Caco-2 (cell line): ENCODE measurements at regions not wholly inside any gene's neighbourhood (a gene's known extent, or its start where the extent isn't known, plus 50 kb on each side); places are given as distances from the start of the nearest gene placed in this dataset.

Experiments used
- BruUV-seq: library from RNA; stranded (reverse); fragments of 400-500 nt; replicated peaks from 2 replicates; lab custom pipeline; 2021; lab: Mats Ljungman, UMichigan
- CTCF ChIA-PET: fragments of 300-600 bp; sonication (Branson Sonifier 250); formaldehyde crosslinking; loops from one replicate; lab custom pipeline; 2022; ENCODE audit warnings: antibody characterized with exemption; lab: Charles Lee
- POLR2A ChIA-PET: fragments of 300-600 bp; sonication (Branson Sonifier 250); formaldehyde crosslinking; loops from one replicate; lab custom pipeline; 2022; ENCODE audit warnings: antibody characterized with exemption; lab: Charles Lee
- DNase-seq, 2 experiments: peaks; one replicate each; pipeline versions ENCODE4 v3.0.0 to v3.0.0-alpha.2; 2020 to 2022
- H3K27me3 ChIP-seq: replicated peaks from 2 replicates; pipeline ENCODE4 v1.6.0; 2011; ENCODE audit warnings: low read length; ENCODE audit not compliant: control insufficient read depth, insufficient read depth
- H3K36me3 ChIP-seq: 2 replicates; pipeline ENCODE4 v1.5.1; 2011; ENCODE audit warnings: low read length; ENCODE audit not compliant: control insufficient read depth, insufficient read depth
- H3K4me1 ChIP-seq: fragments of 250-450 bp; sonication (Bioruptor Pico); 2 replicates; pipeline ENCODE4 v1.5.1; 2020; ENCODE audit warnings: mild to moderate bottlenecking
- H3K4me3 ChIP-seq: 2 replicates; pipeline ENCODE4 v1.5.1; 2011; ENCODE audit warnings: low read depth, mild to moderate bottlenecking, control low read depth, low read length
- H3K9me3 ChIP-seq: fragments of 250-450 bp; sonication (Bioruptor Pico); 2 replicates; pipeline ENCODE4 v1.5.1; 2020; ENCODE audit warnings: mild to moderate bottlenecking, moderate library complexity
- H3K27ac Mint-ChIP-seq: one replicate; pipeline ENCODE4 v1.8.0; 2022; ENCODE audit warnings: mixed read lengths; ENCODE audit not compliant: unreplicated experiment
- H3K27me3 Mint-ChIP-seq: one replicate; pipeline ENCODE4 v1.8.0; 2022; ENCODE audit warnings: mixed read lengths; ENCODE audit not compliant: insufficient read depth, unreplicated experiment
- H3K36me3 Mint-ChIP-seq: one replicate; pipeline ENCODE4 v1.8.0; 2022; ENCODE audit warnings: mild to moderate bottlenecking, mixed read lengths; ENCODE audit not compliant: insufficient read depth, unreplicated experiment
- H3K4me1 Mint-ChIP-seq: one replicate; pipeline ENCODE4 v1.8.0; 2022; ENCODE audit warnings: low read depth, mixed read lengths; ENCODE audit not compliant: unreplicated experiment
- H3K4me3 Mint-ChIP-seq: one replicate; pipeline ENCODE4 v1.8.0; 2022; ENCODE audit warnings: mild to moderate bottlenecking, moderate library complexity, mixed read lengths; ENCODE audit not compliant: unreplicated experiment
- H3K9me3 Mint-ChIP-seq: one replicate; pipeline ENCODE4 v1.8.0; 2022; ENCODE audit warnings: mixed read lengths; ENCODE audit not compliant: unreplicated experiment
- CTCF ChIP-seq, 2 experiments: fragments of 200-600 bp in 1 of 2; IDR thresholded peaks; 1 replicate in 1 of 2; 2 replicates in 1 of 2; pipeline versions ENCODE4 v1.5.1 to v1.8.0; 2011 to 2022; ENCODE audit warnings: antibody characterized with exemption in 1 of 2, control low read depth in 1 of 2, inconsistent platforms in 1 of 2, low read depth in 1 of 2, low read length in 1 of 2, mild to moderate bottlenecking in 1 of 2, moderate library complexity in 1 of 2; ENCODE audit not compliant: insufficient read depth in 1 of 2, severe bottlenecking in 1 of 2, unreplicated experiment in 1 of 2
- intact Hi-C: fragments of 100-400 bp; cut with micrococcal nuclease; formaldehyde crosslinking; loops from one replicate; pipeline ENCODE4 v1.10.0; 2022; ENCODE audit not compliant: unreplicated experiment

DNA sequence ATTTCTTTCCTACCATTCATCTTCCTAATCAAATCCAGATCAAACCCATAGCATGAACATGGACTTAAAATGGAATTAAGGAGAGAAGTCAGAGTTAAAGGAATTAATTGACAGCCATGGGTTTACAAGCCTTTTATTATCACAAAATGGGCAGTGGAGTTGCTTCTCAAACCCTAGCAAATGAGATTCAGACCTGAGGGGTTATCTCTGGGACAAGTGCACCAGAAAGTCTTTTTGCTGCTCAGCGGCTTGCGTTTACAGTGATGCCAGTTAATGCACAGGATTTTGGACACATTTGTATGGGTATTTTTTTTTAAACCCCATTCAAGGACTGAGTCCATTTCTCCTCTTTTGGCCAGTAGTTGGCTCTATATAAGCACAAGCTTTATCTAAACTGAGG, 503.0 kb downstream of the EFNB2 start:
- CTCF ChIA-PET, result no interaction called here
- BruUV-seq, result no TSS peak
- Histone ChIP-seq H3K27me3 (no peaks in the 10 kb centered on the region), H3K4me3 (no peak overlapping the region), H3K9me3 (no peaks in the 10 kb centered on the region), H3K36me3 (no peaks in the 10 kb centered on the region), H3K4me1 (no peaks in the 10 kb centered on the region)
- H3K9me3 Mint-ChIP-seq, result no peaks in the 10 kb centered on the region
- intact Hi-C loops, result no loop called here
- no peak for DNase-seq
- TF ChIP-seq CTCF (IDR thresholded peaks at IDR 0.05; ENCODE audit: insufficient read depth in 1 of 2, low read depth in 1 of 2, low read length in 1 of 2, severe bottlenecking in 1 of 2, unreplicated experiment in 1 of 2), result no peak
- H3K4me3 Mint-ChIP-seq, result no peak overlapping the region
- no peaks in the 10 kb centered on the region for H3K36me3 Mint-ChIP-seq
- H3K4me1 Mint-ChIP-seq, result peaks cover 7% of the 10 kb centered on the region
- H3K27me3 Mint-ChIP-seq, result no peaks in the 10 kb centered on the region
- H3K27ac Mint-ChIP-seq, result no peak overlapping the region
- POLR2A ChIA-PET, result no interaction called here

GRCh38 chr13:106029676-106030290, 505.7 kb downstream of the EFNB2 start:
- Histone ChIP-seq H3K27me3 (no peaks in the 10 kb centered on the region), H3K36me3 (no peaks in the 10 kb centered on the region), H3K4me1 (no peaks in the 10 kb centered on the region), H3K9me3 (no peaks in the 10 kb centered on the region), H3K4me3 (no peak overlapping the region)
- TF ChIP-seq CTCF (IDR thresholded peaks at IDR 0.05; ENCODE audit: insufficient read depth in 1 of 2, low read depth in 1 of 2, low read length in 1 of 2, severe bottlenecking in 1 of 2, unreplicated experiment in 1 of 2), result no peak
- ChIA-PET CTCF (interaction anchor here (0.9 kb wide), 1 partner anchor 619 kb away, joined by 3 read pairs; no protein-coding TSS in a partner anchor), POLR2A (no interaction called here)
- H3K4me3 Mint-ChIP-seq, result no peak overlapping the region
- no TSS peak for BruUV-seq
- intact Hi-C loops, result loop anchor here (1.0 kb wide), 1 partner anchor 38 kb away; no protein-coding TSS in a partner anchor
- no peaks in the 10 kb centered on the region for H3K27me3 Mint-ChIP-seq
- H3K27ac Mint-ChIP-seq, result no peak overlapping the region
- peaks cover 5% of the 10 kb centered on the region for H3K36me3 Mint-ChIP-seq
- H3K4me1 Mint-ChIP-seq, result peaks cover 7% of the 10 kb centered on the region
- no peak for DNase-seq
- no peaks in the 10 kb centered on the region for H3K9me3 Mint-ChIP-seq

DNA sequence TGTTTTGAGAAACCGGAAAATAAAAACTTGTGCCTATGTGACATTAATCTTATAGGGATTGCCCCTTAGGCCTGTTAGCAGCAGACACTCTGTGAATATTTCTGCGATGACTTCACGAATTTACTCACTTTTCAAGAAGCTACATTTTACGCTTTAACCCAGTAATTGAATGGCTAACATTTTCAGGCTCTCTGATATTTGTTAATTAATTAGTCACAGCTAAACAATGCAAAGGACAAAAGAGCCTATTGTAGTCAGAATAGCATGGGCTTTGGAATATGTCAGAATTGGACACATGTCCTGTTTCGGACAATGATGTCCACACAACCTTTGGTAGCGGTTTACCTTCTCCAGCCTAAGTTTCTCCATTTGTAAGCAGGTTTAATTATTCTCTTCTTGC, 506.6 kb downstream of the EFNB2 start:
- Mint-ChIP-seq H3K36me3 (peaks cover 5% of the 10 kb centered on the region), H3K27me3 (no peaks in the 10 kb centered on the region), H3K4me1 (peaks cover 7% of the 10 kb centered on the region), H3K4me3 (no peak overlapping the region), H3K27ac (no peak overlapping the region), H3K9me3 (peaks cover 7% of the 10 kb centered on the region)
- Histone ChIP-seq H3K4me3 (no peak overlapping the region), H3K27me3 (no peaks in the 10 kb centered on the region), H3K36me3 (no peaks in the 10 kb centered on the region), H3K4me1 (no peaks in the 10 kb centered on the region), H3K9me3 (no peaks in the 10 kb centered on the region)
- TF ChIP-seq CTCF (IDR thresholded peaks at IDR 0.05; ENCODE audit: insufficient read depth in 1 of 2, low read depth in 1 of 2, low read length in 1 of 2, severe bottlenecking in 1 of 2, unreplicated experiment in 1 of 2), result no peak
- no peak for DNase-seq
- no TSS peak for BruUV-seq
- intact Hi-C loops, result no loop called here
- CTCF ChIA-PET, result no interaction called here
- POLR2A ChIA-PET, result no interaction called here
